CD4-positive, alpha-beta T cell treated with Interleukin-6 at 100 ng/mL for 8 hours (primary cell): ENCODE measurements at regions not wholly inside any gene's neighbourhood (a gene's known extent, or its start where the extent isn't known, plus 50 kb on each side); places are given as distances from the start of the nearest gene placed in this dataset.

ENCODE experiments used
- DNase-seq: peaks from one replicate; pipeline ENCODE4 v3.0.0-alpha.2; 2020; ENCODE audit warnings: mixed read lengths, low spot score

- DNase-seq: no peak
Observed at GRCh38 chr2:11101430-11101829, 53.8 kb upstream of the SLC66A3 start.

- no peak for DNase-seq
Observed at GRCh38 chr2:11102466-11102865, 52.8 kb upstream of the SLC66A3 start.

- no peak for DNase-seq
Observed at GRCh38 chr2:11102956-11103860, 52.1 kb upstream of the SLC66A3 start.

- DNase-seq: peak; percentile 47
Observed at GRCh38 chr2:11103984-11104793, 51.1 kb upstream of the SLC66A3 start.

- DNase-seq: no peak
Observed at GRCh38 chr2:11104794-11105660, 50.2 kb upstream of the SLC66A3 start.
